GM03348 (cell line): ENCODE measurements at regions not wholly inside any gene's neighbourhood (a gene's known extent, or its start where the extent isn't known, plus 50 kb on each side); places are given as distances from the start of the nearest gene placed in this dataset.
"Not testable (repeated sequence)": the region's sequence is repeated elsewhere in the genome, so short reads cannot be mapped to it uniquely, and the experiment has no call there.

ENCODE experiments used
- DNase-seq: peaks from one replicate; pipeline ENCODE4 v3.0.0; 2012; ENCODE audit warnings: low spot score

- no peak for DNase-seq
Observed at GRCh38 chr14:84891404-84891803, 638.5 kb upstream of the FLRT2 start.

GRCh38 chr14:84894254-84894653, 635.7 kb upstream of the FLRT2 start:
- DNase-seq, result no peak

- DNase-seq, result no peak
Observed at GRCh38 chr14:84922370-84922769, 607.6 kb upstream of the FLRT2 start.

GRCh38 chr14:84926656-84927055, 603.3 kb upstream of the FLRT2 start:
- no peak for DNase-seq

- peak; percentile 7 for DNase-seq
Observed at GRCh38 chr14:84927096-84927827, 602.7 kb upstream of the FLRT2 start.

GRCh38 chr14:84929086-84929485, 600.9 kb upstream of the FLRT2 start:
- DNase-seq, result no peak

GRCh38 chr14:84929834-84930233, 600.1 kb upstream of the FLRT2 start:
- DNase-seq, result no peak

- no peak for DNase-seq
Observed at GRCh38 chr14:84937016-84937415, 592.9 kb upstream of the FLRT2 start.

GRCh38 chr14:84937449-84937848, 592.5 kb upstream of the FLRT2 start:
- DNase-seq, result no peak

GRCh38 chr14:84944901-84945300, 585.0 kb upstream of the FLRT2 start:
- not testable (repeated sequence) for DNase-seq

GRCh38 chr14:84959851-84960520, 570.0 kb upstream of the FLRT2 start:
- DNase-seq, result no peak

- peak; percentile 1 for DNase-seq
Observed at GRCh38 chr14:84961637-84962036, 568.3 kb upstream of the FLRT2 start.

- no peak for DNase-seq
Observed at GRCh38 chr14:84963518-84963917, 566.4 kb upstream of the FLRT2 start.

GRCh38 chr14:84965279-84965678, 564.7 kb upstream of the FLRT2 start:
- no peak for DNase-seq

- DNase-seq, result no peak
Observed at GRCh38 chr14:84969501-84969900, 560.4 kb upstream of the FLRT2 start.

GRCh38 chr14:84975241-84975902, 554.6 kb upstream of the FLRT2 start:
- no peak for DNase-seq

- no peak for DNase-seq
Observed at GRCh38 chr14:84976805-84977204, 553.1 kb upstream of the FLRT2 start.

- no peak for DNase-seq
Observed at GRCh38 chr14:84987042-84987441, 542.9 kb upstream of the FLRT2 start.

- DNase-seq, result peak; percentile 24
Observed at GRCh38 chr14:84988357-84988756, 541.6 kb upstream of the FLRT2 start.

GRCh38 chr14:84991021-84991420, 538.9 kb upstream of the FLRT2 start:
- peak; percentile 6 for DNase-seq

- no peak for DNase-seq
Observed at GRCh38 chr14:84998216-84998615, 531.7 kb upstream of the FLRT2 start.

- DNase-seq, result no peak
Observed at GRCh38 chr14:85002846-85003245, 527.1 kb upstream of the FLRT2 start.

GRCh38 chr14:85003805-85004204, 526.1 kb upstream of the FLRT2 start:
- no peak for DNase-seq
